ENCODE measurements at regions not wholly inside any gene's neighbourhood (a gene's known extent, or its start where the extent isn't known, plus 50 kb on each side); places are given as distances from the start of the nearest gene placed in this dataset.

- no peak for TF ChIP-seq RAD21 (IDR thresholded peaks at IDR 0.05; ENCODE audit: low read length)
- no peak for TF ChIP-seq MAFK (IDR thresholded peaks at IDR 0.05; ENCODE audit: low read depth, low read length)
- H2BK120ac ChIP-seq (ENCODE audit: low read depth, low read length): no peak overlapping the region
- H3K9ac ChIP-seq (ENCODE audit: low read depth, low read length): no peak overlapping the region
- H2AK9ac ChIP-seq (replicated peaks; ENCODE audit: low read depth, low read length, poor library complexity): no peak overlapping the region
- H3K79me1 ChIP-seq (ENCODE audit: low read depth in 1 of 2, low read length in 2 of 2): no peaks in the 10 kb centered on the region
- H3K9me1 ChIP-seq (ENCODE audit: insufficient read depth, low read length): no peaks in the 10 kb centered on the region
- in situ Hi-C loops (cut with MboI; ENCODE audit: low sequenced_read_pairs) (no loop called here), intact Hi-C loops (cut with micrococcal nuclease) (no loop called here), dilution Hi-C loops (cut with HindIII; ENCODE audit: low sequenced_read_pairs, unreplicated experiment) (no loop called here)
- peaks cover 22% of the 10 kb centered on the region for H3K9me3 ChIP-seq (ENCODE audit: control insufficient read depth, insufficient read depth, low read length)
- H4K91ac ChIP-seq (ENCODE audit: insufficient read depth, low read depth, low read length): no peak overlapping the region
- no peak overlapping the region for H3K56ac ChIP-seq (ENCODE audit: extremely low read depth, insufficient read depth, low read length)
- H3K4ac ChIP-seq (ENCODE audit: low read depth, low read length): no peak overlapping the region
- H3K4me1 ChIP-seq (ENCODE audit: control insufficient read depth, insufficient read depth, low read length): no peaks in the 10 kb centered on the region
- H3K18ac ChIP-seq (ENCODE audit: low read depth, low read length): no peak overlapping the region
- H3K4me3 ChIP-seq (ENCODE audit: insufficient read depth, low read depth, low read length): no peak overlapping the region
- H3K36me3 ChIP-seq (ENCODE audit: control insufficient read depth, insufficient read depth, low read length): no peaks in the 10 kb centered on the region
- no peak overlapping the region for H2BK5ac ChIP-seq (ENCODE audit: low read depth, low read length, poor library complexity, severe bottlenecking)
- no peak overlapping the region for H4K8ac ChIP-seq (ENCODE audit: low read depth in 2 of 2, low read length in 2 of 2)
- CTCF ChIA-PET: no interaction called here
- no peak overlapping the region for H4K5ac ChIP-seq (ENCODE audit: low read depth, low read length)
- ATAC-seq (ENCODE audit: low read depth): no peak
- H2AFZ ChIP-seq (replicated peaks; ENCODE audit: low read length, poor library complexity): no peak overlapping the region
- no peak for DNase-seq
- WGBS, 2 experiments (ENCODE audit: extremely low coverage in 2 of 2, insufficient read length in 1 of 2): no CpG with 5 or more reads among the region's 5 CpGs
- POLR2A ChIA-PET (ENCODE audit: unreplicated experiment): no interaction called here
- H3K14ac ChIP-seq (replicated peaks; ENCODE audit: low read depth, low read length): no peak overlapping the region
- H4K20me1 ChIP-seq (ENCODE audit: insufficient read depth, low read length): no peaks in the 10 kb centered on the region
- H2BK20ac ChIP-seq (ENCODE audit: low read depth, low read length): no peak overlapping the region
- BruUV-seq (replicated peaks): no TSS peak
- H3K4me2 ChIP-seq (ENCODE audit: low read depth, low read length): no peak overlapping the region
- H3K23ac ChIP-seq (ENCODE audit: low read depth, low read length): no peak overlapping the region
- no peak overlapping the region for H3K27ac ChIP-seq (ENCODE audit: insufficient read depth, low read length)
- H2AK5ac ChIP-seq (ENCODE audit: low read depth, low read length): no peak overlapping the region
- no peak overlapping the region for H2BK15ac ChIP-seq (ENCODE audit: low read depth, low read length)
- no peaks in the 10 kb centered on the region for H3K27me3 ChIP-seq (ENCODE audit: control insufficient read depth, insufficient read depth, low read length)
These were observed 89.4 kb downstream of the C6orf118 start for GRCh38 chr6:165220045-165220444.

Measured in IMR-90 (cell line).